ENCODE measurements at regions not wholly inside any gene's neighbourhood (a gene's known extent, or its start where the extent isn't known, plus 50 kb on each side); places are given as distances from the start of the nearest gene placed in this dataset.

DNA sequence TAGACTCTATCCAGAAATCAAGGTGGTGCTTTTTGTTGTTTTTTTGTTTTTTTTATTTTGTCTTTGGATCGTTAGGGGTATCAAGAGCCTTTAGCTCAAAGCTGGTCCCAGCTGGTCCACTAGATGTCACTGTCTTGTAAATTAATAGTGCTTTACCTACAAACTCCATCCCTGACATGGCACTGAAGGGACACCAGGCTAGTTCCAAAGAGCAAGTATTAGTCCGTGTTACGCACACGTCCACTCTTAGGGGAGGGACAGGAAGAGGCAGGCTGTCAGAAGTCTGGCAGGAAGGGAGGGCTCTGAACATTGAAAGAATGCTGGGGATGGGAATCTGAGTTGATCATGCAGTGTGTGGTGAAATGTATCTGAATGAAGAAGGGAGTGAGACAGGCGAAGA is 85.9 kb upstream of the CCBE1 start:
- Histone ChIP-seq H3K4me1 (no peaks in the 10 kb centered on the region), H3K36me3 (no peaks in the 10 kb centered on the region), H3K9me3 (replicated peaks) (no peaks in the 10 kb centered on the region), H3K27me3 (no peaks in the 10 kb centered on the region), H3K27ac (no peak overlapping the region), H3K4me3 (no peak overlapping the region)
- peak in 1 of 2 experiments; percentile 22 for DNase-seq

DNA sequence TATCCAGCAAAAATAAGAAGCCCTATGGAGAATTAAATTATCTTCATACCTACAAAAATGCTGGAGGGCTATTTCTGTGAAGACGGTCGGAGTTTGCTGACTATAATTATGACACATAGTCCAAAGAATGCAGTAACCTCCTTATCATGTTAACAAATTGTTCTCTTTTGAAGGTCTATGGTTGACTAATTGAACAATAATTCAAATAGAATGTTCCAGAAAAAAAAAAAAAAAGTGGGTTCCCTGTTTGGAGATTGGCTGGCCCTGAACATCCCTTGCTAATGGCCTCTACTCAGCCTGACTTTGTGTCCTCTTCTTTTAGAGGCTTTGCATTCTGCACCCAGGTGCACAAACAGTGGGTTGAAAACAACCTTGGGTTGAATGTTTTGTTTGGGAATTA is 82.8 kb upstream of the CCBE1 start:
- Histone ChIP-seq H3K4me1 (no peaks in the 10 kb centered on the region), H3K36me3 (no peaks in the 10 kb centered on the region)
- no peak for DNase-seq

DNA sequence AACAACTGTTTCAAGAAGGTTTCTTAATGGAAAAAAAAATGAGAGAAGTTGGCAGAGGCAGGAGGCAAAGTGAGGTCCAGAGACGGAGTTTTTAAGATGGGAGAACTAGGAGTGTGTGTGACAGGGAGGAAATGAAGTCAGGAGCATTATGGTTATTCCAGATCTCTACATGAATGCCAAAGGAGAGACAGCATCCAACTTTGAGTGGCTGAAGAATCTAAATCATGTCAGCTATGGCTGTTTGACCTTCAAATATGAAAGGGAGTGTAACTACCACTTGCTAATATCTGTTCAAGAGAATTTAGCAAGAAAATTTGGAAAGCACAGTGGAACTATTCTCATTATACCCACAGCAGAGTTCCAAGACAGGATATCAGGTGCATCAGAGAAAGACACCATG is 81.2 kb upstream of the CCBE1 start:
- H3K27ac ChIP-seq = no peak overlapping the region
- H3K27me3 ChIP-seq = no peaks in the 10 kb centered on the region
- no peak for DNase-seq
- no peaks in the 10 kb centered on the region for H3K9me3 ChIP-seq (replicated peaks)
- H3K36me3 ChIP-seq = no peaks in the 10 kb centered on the region
- no peaks in the 10 kb centered on the region for H3K4me1 ChIP-seq
- no peak overlapping the region for H3K4me3 ChIP-seq

More for the DNA sequence above, 82.8 kb upstream of the CCBE1 start:
- Histone ChIP-seq H3K27me3 (no peaks in the 10 kb centered on the region), H3K9me3 (replicated peaks) (no peaks in the 10 kb centered on the region), H3K4me3 (no peak overlapping the region), H3K27ac (no peak overlapping the region)

DNA sequence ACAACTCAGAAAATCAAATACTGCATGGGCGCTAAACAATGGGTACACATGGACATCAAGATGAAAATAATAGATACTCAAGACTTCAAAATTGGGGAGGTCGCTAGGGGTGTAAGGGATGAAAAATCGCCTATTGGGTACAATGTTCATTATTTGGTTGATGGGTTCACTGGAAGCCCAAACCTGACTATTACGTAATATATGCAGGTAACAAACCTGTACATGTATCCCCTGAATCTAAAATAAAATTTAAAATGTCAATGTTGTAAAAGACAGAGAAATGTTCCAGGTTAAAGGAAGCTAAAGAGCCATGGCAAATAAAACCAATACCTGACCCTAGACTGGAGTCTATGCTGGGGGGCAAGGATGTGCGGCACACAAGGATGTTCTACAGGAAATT is 80.4 kb upstream of the CCBE1 start:
- Histone ChIP-seq H3K4me3 (no peak overlapping the region), H3K4me1 (no peaks in the 10 kb centered on the region), H3K9me3 (replicated peaks) (no peaks in the 10 kb centered on the region), H3K36me3 (no peaks in the 10 kb centered on the region), H3K27me3 (no peaks in the 10 kb centered on the region), H3K27ac (no peak overlapping the region)
- no peak for DNase-seq

DNA sequence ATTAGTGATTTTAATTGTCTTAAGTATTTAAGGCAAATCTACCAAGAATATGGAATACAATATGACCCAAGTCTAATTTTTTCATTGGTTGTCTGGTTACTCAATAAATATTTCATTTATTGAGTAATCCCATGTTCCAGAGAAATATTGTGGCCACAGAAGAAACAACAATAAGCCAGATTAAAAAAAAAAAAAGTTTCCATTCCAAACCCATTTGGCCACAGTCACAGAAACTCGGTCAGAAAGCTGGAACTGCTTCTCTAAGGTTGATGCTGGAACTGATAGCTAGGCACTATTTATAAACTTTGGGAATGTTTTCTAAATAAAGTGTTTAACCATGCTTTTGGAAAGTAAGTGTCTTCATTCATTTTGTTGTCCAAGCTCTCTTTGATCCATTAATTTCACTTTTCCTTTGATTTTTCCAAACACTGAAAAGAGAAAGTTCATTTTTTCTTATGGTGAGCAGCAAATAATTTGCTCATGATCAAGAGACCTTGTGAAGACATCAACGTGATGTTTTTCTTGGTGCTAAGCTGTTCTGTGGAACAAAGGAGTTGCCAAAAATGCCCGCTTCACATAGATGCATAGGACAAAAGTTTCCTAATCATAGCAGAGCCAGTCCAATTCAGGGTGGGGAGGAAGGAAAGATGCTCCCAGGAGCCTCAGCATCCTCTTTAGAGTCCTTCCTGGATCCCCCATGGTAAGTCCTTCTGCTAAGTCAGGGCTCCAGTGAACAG is 72.1 kb upstream of the CCBE1 start:
- Histone ChIP-seq H3K4me1 (no peaks in the 10 kb centered on the region), H3K27me3 (no peaks in the 10 kb centered on the region), H3K4me3 (no peak overlapping the region), H3K27ac (no peak overlapping the region), H3K9me3 (replicated peaks) (no peaks in the 10 kb centered on the region), H3K36me3 (no peaks in the 10 kb centered on the region)
- DNase-seq = no peak

DNA sequence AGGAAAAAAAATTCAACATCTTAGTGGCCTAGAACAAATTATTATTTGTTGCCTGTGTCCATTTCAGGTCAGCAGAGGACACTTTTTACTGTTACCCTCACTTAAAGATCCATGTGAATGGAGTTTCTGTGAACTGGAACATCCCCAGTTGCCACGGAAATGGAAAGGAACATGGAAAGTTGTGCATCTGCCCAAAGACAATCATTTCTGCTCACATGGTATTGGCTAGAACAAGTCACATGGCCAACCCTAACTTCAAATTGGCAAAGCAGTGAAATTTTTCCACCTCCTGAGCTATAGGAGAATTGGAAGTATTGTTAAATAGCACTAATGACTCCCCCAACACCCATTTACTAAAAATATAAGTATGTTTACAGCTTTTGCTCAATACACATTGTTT is 71.2 kb upstream of the CCBE1 start:
- no peak for DNase-seq
- no peak overlapping the region for H3K27ac ChIP-seq
- no peaks in the 10 kb centered on the region for H3K36me3 ChIP-seq
- no peaks in the 10 kb centered on the region for H3K9me3 ChIP-seq (replicated peaks)
- H3K4me1 ChIP-seq = no peaks in the 10 kb centered on the region
- H3K27me3 ChIP-seq = no peaks in the 10 kb centered on the region
- H3K4me3 ChIP-seq = no peak overlapping the region

DNA sequence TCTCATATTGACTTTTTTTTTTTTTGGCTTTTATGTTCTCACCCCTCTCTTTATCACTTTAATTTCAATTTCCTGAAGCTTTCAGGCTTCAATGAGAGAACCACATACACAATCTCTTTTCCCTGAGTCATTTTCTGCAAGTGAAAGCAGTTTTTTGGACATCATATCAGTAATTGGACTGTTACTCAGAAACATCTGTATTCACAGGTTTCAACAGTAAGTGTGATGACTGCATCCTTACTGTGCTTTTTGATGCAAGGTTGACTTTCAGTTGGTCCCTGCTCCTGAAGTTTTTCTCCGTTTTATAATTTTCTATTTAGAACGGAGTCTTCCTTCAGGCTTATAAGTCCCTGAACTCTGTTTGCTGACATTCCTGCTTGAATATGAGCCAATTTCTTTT is 70.5 kb upstream of the CCBE1 start:
- Histone ChIP-seq H3K9me3 (replicated peaks) (no peaks in the 10 kb centered on the region), H3K27ac (no peak overlapping the region), H3K4me3 (no peak overlapping the region), H3K27me3 (no peaks in the 10 kb centered on the region), H3K36me3 (no peaks in the 10 kb centered on the region), H3K4me1 (no peaks in the 10 kb centered on the region)
- no peak for DNase-seq

DNA sequence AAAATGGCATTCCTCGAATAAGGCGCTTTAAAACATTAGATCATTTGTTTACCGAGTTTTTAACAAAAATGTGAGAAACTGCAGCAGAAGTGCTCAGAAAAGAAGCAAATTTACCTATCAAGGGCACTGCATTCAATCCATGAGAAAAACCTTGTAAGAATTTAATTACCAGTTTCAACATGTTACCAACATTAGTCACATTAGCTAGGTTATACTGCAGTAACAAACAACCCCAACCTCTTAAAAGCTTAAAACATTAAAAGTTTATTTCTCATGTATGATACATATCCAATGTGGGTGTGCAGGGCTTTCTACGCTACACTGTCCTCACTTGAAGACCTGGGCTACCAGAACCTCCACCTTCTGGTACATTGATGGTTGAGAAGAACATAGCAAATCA is 68.1 kb upstream of the CCBE1 start:
- no peaks in the 10 kb centered on the region for H3K9me3 ChIP-seq (replicated peaks)
- no peaks in the 10 kb centered on the region for H3K36me3 ChIP-seq
- no peak overlapping the region for H3K4me3 ChIP-seq
- no peak for DNase-seq
- H3K27me3 ChIP-seq = no peaks in the 10 kb centered on the region
- H3K27ac ChIP-seq = no peak overlapping the region
- no peaks in the 10 kb centered on the region for H3K4me1 ChIP-seq

DNA sequence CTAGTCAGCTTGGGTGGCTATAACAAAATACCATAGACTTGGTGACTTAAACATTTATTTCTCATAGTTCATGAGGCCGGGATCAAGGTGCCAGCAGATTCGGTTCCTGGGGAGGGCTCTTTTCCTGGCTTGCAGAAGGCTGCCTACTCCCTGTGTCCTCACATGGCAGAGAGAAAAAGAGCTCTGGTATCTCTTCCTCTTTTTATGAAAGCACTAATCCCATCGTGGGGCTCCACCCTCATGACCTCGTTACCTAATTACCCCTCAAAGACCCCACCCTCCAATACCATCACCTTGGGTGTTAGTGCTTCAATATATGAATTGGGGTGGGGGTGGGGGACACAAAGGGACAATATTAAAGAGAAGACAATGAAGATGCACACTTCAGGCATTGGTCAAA is 67.1 kb upstream of the CCBE1 start:
- Histone ChIP-seq H3K4me3 (no peak overlapping the region), H3K27ac (no peak overlapping the region), H3K36me3 (no peaks in the 10 kb centered on the region), H3K9me3 (replicated peaks) (no peaks in the 10 kb centered on the region), H3K27me3 (no peaks in the 10 kb centered on the region), H3K4me1 (no peaks in the 10 kb centered on the region)
- no peak for DNase-seq

DNA sequence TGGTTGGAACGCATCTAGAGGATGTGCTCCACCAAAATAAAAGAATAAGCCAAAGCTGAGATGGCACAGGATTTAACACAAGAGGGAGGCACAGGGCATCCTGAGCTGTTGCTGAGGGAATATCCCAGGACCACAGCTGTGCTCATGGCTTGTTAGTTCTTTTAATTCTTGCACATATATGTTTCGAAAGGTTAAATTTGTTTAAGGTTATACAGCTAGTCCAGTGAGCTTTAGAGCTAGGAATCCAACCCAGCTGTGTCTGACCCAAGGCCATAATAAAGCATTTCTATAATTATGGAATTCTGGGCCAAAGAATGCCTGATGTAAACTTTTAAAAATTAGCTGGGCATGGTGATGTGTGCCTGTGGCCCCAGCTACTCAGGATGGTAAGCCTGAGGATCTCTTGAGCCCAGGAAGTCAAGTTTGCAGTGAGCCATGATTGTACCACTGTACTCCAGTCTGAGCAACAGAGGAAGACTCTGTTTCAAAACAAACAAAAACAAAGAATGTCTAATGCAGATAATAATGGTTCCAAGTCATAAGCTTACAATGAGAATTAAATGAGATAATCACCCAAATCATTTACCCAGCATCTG is 66.4 kb upstream of the CCBE1 start:
- no peak for DNase-seq
- H3K27ac ChIP-seq = no peak overlapping the region
- no peaks in the 10 kb centered on the region for H3K4me1 ChIP-seq
- no peaks in the 10 kb centered on the region for H3K9me3 ChIP-seq (replicated peaks)
- no peak overlapping the region for H3K4me3 ChIP-seq
- no peaks in the 10 kb centered on the region for H3K36me3 ChIP-seq
- H3K27me3 ChIP-seq = no peaks in the 10 kb centered on the region

DNA sequence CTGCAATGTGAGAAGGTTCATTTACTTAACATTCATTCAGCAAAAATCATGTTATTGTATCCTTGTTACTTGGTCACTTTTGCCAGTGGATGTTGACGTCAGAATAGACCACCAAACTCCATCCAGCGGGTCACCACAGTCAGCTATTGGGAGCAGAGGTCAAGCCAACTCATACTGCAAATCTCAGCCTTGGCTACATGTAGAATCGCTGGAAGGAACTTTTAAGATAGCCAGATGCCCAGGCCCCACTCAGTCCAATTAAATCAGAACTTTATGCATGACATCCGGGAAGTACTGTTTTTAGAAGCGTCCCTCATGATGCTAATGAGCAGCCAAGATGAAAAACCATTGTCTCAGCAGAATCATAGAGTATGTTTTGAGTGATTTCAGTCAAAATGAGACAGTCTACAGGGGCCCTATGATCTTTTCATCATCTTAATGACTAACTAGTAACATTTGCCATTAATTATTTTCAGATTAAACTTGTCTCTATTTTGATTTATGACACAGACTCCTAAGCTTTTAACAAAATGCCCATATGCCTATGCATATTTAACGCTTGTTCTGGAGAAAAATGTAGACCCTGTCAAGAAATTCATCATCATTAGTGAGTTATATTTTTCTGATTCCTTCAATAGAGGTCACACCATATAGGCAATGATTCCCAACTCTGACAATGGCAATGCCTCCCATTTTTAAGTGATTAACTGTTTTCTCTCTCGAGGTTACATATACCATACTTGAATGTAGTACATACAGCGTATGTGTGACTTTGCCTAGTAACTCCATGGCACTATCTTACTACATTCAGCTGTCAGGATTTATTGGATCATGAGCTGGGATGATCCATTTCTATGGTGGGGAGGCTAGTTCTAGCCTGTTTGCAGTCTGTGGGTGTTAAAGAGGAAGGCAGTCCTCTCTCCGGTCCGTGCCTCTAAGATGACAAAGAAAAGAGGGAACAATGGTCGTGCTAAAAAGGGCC is 63.7 kb upstream of the CCBE1 start:
- H3K36me3 ChIP-seq = no peaks in the 10 kb centered on the region
- H3K4me3 ChIP-seq = no peak overlapping the region
- DNase-seq = no peak
- H3K4me1 ChIP-seq = no peaks in the 10 kb centered on the region
- H3K9me3 ChIP-seq (replicated peaks) = no peaks in the 10 kb centered on the region
- no peak overlapping the region for H3K27ac ChIP-seq
- no peaks in the 10 kb centered on the region for H3K27me3 ChIP-seq

DNA sequence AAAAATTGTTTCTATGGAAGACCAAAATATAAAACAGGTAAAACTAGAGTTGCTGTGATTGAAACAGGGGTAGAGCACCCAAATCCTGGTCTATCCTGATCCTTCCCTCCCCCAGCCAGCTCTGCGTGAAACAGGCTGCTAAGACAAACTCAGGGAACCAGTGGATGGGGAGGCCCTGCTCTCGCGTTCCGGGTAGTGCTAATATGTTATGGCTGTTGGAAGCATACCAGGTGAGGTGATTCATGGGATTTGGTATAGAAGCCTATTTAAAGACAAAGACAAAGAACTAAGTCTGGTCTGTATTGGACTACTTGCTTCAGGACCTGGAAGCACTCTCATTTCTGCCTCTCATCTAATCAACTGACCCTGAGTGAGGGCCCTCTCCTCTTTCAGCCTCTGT is 63.0 kb upstream of the CCBE1 start:
- Histone ChIP-seq H3K4me1 (no peaks in the 10 kb centered on the region), H3K4me3 (no peak overlapping the region), H3K27me3 (no peaks in the 10 kb centered on the region), H3K9me3 (replicated peaks) (no peaks in the 10 kb centered on the region), H3K36me3 (no peaks in the 10 kb centered on the region), H3K27ac (no peak overlapping the region)
- no peak for DNase-seq

DNA sequence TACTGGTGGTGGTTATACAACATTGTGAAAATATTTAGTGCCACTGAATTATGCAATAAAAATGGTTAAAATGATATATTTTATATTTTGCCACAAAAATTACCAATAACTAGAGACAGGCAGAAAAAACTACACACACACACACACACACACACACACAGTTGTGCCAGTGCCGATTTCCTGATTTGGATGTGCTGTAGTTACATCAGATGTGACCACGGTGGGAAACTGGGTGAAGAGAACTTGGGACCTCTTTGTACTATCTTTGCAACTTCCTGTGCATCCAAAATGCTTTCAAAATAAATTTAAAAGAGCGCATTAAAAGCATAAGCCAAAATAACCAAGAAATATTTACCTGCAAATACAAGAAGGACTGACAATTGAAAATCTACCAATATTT is 61.6 kb upstream of the CCBE1 start:
- Histone ChIP-seq H3K36me3 (no peaks in the 10 kb centered on the region), H3K27ac (no peak overlapping the region), H3K4me3 (no peak overlapping the region), H3K9me3 (replicated peaks) (no peaks in the 10 kb centered on the region), H3K27me3 (no peaks in the 10 kb centered on the region), H3K4me1 (no peaks in the 10 kb centered on the region)
- no peak for DNase-seq

DNA sequence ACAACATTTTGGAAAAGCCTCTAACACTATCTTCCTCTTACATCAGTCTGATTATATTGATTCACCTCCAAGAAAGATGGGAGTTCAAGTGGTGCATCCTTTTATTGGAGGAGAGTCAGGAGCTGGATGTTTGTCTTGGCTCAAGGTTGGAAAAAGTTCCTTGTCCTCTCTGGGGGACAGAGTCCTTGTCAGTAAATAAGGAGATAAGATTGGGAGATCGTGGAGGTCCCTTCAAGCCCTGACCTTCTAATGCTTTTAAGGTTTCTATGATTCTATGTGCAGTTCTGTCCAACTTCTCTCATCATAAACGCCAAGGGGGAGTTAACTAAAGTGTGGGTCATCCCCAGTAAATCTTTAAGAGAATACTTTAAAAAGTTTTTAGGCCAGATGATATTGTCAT is 60.9 kb upstream of the CCBE1 start:
- H3K27me3 ChIP-seq = no peaks in the 10 kb centered on the region
- no peaks in the 10 kb centered on the region for H3K9me3 ChIP-seq (replicated peaks)
- DNase-seq = no peak
- no peak overlapping the region for H3K4me3 ChIP-seq
- H3K4me1 ChIP-seq = no peaks in the 10 kb centered on the region
- H3K27ac ChIP-seq = no peak overlapping the region
- H3K36me3 ChIP-seq = no peaks in the 10 kb centered on the region

DNA sequence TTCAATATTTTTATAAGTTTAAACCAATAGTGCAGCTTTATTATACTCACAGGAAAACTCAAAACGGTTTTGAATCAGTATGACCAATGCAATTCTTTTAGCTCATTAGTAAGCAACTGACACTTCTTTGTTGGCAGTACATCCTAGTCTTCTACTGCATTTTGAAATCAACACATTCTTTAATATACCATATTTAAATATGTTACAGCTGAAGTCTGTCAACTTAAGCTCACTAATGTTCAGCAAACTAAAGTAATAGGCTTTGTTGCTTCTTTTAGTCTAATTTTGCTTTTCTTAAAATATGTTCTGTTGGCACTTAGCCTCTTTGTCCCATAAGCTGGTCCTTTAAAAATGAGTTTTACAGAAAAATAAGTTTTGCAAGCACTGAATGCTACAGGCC is 55.4 kb upstream of the CCBE1 start:
- no peak overlapping the region for H3K27ac ChIP-seq
- H3K4me3 ChIP-seq = no peak overlapping the region
- H3K9me3 ChIP-seq (replicated peaks) = no peaks in the 10 kb centered on the region
- no peaks in the 10 kb centered on the region for H3K36me3 ChIP-seq
- H3K27me3 ChIP-seq = no peaks in the 10 kb centered on the region
- no peak for DNase-seq
- no peaks in the 10 kb centered on the region for H3K4me1 ChIP-seq
